ENCODE measurements at regions not wholly inside any gene's neighbourhood (a gene's known extent, or its start where the extent isn't known, plus 50 kb on each side); places are given as distances from the start of the nearest gene placed in this dataset.
"Not testable (repeated sequence)": the region's sequence is repeated elsewhere in the genome, so short reads cannot be mapped to it uniquely, and the experiment has no call there.

DNA sequence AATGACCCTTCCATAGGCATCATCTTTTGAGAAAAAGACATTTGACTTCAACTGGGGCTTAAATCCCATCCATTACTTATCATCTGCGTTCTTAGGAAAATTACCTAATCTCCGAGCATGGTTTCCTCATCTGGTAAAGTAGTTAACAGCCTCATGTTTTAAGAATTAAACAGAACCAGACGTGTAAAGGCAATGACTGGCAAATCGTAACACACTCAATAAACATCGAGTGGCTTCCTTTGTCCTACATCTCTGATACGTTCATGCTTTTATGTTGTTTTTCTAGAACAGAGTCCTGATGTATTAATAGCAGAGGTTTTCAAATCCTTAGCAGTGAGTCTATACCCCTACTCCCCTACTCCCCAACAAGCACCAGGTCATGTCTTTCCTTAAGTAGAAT, 189.7 kb upstream of the RGS6 start:
- no peak for DNase-seq (ENCODE audit: low spot score)

DNA sequence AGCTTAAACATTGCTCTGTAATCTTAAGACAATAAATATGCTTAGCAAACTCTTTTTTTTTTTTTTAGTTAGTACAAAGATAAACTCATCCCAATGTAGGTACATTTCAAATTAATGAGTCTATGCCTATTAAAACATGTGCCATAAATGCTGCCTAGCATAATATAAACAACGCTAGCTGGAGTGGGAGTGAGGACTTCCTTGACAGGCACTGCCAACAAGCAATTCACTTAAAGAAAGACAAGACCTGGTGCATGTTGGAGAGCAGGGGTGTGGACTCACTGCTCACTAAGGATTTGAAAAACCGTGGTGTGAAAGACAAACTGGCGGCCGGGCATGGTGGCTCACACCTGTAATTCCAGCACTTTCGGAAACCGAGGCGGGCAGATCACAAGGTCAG, 187.2 kb upstream of the RGS6 start:
- no peak for DNase-seq (ENCODE audit: low spot score)

DNA sequence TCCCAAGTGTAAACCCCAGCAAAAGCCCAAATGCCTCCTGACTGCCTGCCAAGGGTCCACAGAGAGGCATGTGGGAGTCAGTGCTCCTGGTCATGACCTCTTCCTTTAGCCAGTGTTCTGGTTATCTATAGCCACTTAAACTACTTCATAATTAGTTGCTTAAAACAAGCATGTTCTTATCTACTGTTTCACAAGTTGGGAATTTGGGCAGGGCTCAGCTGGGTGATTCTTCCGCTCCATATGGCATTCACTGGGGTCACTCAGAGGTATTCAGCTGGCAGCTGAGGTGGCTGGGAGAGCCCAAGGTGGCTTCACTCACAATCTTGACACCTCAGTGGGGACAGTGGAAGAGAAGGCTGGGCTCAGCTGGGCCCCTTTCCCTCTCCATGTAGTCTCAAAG, 184.0 kb upstream of the RGS6 start:
- no peak for DNase-seq (ENCODE audit: low spot score)

DNA sequence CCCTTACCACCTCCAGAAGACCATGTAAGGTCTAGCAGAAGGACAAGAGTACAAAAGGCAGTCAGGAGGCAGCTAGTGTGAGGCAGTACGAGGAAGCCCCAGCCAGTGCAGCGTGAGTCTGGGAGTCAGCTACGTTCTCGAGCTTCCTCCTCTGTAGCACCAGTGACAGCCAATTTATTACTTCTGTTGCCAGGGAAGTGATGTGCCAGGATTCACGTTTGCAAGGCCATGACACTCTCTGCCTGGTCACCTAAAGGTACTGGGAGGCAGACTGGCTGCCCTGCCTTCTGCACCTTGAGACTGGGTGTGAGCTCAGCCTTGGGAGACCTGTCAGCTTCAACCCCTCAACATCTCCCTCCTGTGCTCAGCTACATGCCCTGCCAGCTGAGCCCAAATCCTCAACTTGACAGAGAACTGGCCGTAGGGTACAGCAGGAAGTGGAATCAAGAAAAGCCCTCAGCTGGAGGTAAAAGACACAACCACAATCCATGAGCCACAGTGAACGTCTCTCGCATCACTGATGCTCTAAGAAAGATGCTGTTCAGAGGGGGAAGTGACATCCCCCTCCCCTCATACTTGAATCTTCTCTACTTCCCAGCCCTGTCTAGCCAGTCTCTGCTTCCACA, 182.5 kb upstream of the RGS6 start:
- no peak for DNase-seq (ENCODE audit: low spot score)

DNA sequence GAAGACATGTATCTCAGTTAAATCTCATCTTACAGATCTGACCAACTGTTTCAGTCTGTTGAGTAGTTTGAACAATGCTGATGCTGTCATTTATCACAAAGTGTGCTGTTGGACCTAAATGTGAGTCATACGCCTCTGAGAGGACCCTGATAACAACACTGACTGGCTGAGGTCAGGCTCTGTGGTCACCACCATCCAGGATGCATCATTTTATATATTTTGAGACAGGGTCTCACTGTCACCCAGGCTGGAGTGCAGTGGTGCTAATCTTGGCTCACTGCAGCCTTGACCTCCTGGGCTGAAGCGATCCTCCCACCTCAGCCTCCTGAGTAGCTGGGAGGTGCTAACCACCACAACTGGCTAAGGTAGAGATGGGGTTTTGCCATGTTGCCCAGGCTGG, 181.0 kb upstream of the RGS6 start:
- DNase-seq (ENCODE audit: low spot score): peak; percentile 15

DNA sequence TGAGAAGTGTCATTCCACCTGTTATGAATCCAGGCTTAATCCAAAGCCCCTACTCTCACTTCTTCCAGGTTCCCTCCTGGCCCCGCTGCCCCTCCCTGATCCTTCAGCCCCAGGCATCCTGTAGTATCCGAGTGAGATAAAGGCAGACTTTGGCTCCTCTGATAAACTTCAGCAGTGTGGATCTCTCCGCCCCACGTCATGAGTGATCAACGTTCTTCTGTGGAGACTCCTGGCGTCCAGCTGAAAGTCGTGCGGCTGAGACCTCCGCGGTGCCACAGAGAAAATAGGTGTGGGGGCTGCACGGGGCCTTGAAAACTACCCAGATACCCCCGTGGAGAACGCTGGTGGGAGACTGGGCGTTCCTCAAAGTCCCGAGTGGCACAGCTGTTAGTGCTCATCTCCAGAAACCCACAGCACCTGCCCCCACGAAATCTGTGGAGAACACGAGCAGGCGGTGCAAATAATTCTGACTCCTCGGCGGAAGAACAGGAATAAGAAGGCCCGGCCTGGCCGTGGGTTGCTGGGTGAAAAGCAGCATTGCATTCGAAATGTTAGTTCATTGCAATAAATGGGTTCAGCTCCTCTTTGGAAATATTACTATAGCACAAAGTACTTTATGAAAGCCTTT, 180.0 kb upstream of the RGS6 start:
- no peak for DNase-seq (ENCODE audit: low spot score)

DNA sequence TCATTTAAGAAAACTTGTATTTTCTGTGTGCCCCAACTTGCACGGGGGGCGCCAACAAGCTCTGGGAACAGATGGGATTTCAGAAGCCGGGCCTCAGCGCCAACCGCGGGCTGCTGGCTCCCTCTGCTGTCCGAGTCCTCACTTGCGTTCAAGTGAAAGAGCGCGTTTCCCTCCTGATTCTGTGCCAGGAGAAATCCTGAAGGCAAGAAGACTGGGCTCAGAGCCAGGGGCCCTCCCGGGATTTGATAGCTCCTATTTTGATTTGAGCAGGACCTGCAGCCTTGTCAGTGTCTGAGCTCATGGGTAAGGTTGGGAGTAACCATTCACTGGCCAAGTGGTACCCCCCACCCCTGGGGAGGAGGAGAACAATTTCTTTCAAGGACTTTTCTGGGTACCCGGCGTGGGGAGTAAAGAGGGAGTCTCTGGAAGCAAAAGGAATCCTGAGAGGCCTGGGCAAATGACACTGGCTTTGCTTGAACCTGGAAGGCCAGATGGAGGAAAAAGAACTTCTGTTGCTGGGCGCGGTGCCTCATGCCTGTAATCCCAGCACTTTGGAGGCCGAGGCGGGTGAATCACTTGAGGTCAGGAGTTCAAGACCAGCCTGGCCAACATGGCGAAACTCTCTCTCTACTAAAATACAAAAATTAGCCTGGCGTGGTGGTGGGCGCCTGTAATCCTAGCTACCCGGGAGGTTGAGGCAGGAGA, 179.0 kb upstream of the RGS6 start:
- peak; percentile 66 for DNase-seq (ENCODE audit: low spot score)

DNA sequence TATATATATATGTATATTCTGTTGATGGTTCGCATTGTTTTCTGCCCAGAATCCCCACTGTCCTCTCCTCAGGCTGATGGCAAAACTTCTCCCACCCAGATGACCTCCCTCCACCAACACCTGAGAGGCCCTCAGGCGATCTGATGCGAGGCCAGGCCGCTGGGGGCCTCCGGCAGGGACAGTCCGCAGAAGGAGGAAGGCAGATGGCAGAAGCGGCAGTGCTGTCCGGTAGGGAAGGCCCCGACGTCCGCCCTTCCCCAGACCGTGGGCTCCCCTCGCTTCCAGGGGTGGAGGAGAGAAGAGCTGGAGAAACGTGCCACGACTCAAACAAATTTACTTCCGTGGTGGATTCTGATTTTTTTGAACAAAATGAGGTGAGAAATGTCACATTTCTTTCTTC, 178.3 kb upstream of the RGS6 start:
- no peak for DNase-seq (ENCODE audit: low spot score)

DNA sequence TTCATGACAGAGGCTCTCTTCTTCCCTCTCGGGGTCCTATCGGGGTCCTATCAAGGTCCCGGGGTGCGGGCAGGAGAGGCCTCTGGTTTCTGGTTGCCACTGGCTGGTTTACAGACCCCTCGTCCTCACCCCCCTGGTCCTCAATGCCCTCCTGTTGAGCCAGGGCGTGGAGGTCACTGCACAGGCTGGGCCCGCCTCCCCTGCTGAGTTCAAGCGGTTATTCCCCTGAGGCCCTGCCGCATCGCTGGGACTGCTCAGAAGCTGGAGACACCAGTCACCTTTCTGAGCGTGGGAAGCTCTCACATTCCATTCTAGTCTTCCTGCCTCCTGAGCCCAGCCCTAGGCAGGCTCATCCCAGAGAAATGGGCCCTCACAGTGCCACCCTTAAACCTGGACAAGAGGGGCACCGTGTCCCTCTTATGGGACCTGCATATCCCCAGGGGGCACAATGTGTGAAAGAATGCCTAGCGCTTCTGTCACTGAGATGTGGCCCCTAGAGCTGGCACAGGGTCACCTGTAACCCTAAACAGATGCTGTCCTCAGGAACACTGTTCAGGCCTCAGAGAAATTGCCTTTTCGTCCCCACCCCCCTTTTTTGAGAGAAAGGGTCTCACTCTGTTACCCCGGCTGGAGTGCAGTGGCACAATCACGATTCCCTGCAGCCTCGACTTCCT, 177.7 kb upstream of the RGS6 start:
- DNase-seq (ENCODE audit: low spot score): no peak

DNA sequence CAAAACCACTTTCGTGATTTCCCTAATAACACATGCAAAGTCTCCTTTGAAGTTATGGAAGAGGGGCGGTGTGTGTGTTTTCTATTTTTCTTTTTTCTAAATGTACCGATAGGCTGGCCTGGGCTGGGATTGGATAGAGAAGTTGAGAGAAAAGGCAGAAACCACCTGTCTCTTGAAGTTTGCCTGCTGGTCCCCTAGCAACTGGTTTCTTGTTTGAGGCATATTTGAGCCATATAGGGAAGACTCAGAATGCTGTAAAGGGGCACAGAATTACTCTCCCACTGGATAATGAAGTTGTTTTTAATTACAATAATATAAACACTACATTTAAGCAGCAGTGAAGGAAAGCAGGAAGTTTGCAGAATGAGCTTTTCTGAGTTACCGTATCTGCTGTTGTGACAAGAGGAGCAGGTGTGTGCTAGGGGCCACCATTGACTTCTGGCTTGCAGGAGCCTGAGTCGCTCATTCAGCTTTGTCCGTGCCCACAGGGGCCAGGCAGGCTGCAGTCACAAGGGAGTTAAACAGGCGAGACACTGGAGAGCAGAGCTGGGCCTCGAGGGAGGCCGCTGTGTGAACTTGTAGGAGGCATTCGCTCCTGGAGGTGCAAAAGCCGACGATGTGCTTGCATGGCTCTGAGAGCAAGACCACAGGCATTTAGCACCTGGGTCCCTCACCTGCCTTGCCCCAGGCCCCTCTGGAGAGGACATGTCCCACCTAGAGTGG, 173.8 kb upstream of the RGS6 start:
- DNase-seq (ENCODE audit: low spot score): no peak

DNA sequence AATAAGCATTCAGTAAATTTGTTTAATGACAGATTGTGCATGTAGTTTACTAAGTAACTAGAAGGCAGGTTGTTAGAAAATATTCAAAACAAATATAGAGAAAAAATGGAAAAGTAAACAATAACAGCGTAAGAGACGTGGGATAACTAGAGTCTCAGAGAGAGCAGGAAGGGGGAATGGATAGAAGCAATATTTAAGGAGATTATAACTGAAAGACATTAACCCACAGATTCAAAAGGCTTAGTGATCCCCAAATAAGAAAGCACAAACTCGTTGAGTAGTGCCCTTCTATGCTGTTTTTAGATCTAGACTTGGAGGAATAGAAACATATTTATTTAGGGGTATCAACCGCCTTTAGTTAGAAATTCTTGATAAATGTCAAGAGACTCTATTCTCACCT, 169.7 kb upstream of the RGS6 start:
- no peak for DNase-seq (ENCODE audit: low spot score)

DNA sequence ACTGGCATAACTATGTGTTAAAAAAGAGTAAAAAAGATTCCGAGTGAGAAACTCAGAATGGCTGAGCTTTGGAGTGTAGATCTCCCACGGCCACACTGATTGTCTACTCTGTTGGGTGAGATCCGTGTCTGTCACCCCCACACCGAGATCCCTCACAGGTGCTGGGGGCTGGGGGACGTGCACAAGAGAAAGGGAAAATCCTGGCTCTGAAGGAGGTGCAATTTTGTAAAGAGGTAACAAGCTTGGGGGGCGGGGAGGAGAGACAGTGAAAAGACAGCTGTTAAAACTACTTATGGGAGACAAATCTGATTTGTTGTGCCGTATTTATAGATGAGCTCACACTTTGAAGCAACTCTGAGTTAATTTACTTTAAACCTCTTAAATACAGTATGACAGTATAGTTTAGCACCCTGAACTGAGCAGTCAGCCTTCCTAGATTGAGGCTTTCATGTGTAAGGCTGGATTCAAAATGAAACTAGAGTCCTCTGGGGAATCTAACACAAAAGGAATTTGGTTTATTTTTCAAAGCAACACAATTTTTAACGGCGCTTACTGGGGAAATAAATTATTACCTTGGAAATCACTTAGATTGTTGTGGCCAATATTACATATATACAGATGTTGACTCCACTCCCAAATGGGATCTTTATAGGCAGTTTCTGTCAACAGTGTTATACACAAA, 167.4 kb upstream of the RGS6 start:
- no peak for DNase-seq (ENCODE audit: low spot score)

DNA sequence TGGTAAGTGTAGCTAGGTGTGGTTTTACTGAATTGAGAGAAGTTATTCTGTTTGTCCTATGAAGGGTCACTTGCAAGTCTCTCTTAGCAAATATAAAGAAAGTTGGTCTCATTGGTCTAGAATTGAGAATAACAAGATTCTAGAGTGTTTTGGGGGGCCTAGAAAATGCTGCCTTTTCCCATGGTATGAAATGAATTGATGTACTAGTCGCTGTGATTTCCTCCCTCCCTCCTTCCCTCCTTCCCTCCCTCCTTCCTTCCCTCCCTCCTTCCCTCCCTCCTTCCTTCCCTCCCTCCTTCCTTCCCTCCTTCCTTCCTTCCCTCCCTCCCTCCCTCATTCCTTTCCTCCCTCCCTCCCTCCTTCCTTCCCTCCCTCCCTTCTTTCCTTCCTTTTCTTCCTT, 166.7 kb upstream of the RGS6 start:
- no peak for DNase-seq (ENCODE audit: low spot score)

DNA sequence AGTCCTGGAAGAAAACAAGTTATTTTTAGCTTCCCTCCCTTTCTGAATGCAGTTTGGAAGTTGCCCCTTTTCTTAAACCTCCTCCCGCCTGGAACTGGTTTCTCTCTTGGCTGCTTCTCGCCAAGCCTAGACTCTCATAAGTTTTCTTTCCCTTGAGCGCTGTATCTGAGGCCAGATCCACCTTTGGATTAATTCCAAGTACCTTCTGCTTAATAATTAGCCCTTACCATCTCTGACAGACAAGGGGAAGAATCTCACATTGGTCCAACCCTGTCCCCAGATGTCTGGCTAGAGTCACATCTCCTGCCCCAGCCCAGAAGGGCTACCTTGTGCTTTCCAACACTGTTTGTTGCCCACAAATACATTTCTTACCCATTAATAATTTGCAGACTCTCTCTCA, 161.8 kb upstream of the RGS6 start:
- DNase-seq (ENCODE audit: low spot score): no peak

DNA sequence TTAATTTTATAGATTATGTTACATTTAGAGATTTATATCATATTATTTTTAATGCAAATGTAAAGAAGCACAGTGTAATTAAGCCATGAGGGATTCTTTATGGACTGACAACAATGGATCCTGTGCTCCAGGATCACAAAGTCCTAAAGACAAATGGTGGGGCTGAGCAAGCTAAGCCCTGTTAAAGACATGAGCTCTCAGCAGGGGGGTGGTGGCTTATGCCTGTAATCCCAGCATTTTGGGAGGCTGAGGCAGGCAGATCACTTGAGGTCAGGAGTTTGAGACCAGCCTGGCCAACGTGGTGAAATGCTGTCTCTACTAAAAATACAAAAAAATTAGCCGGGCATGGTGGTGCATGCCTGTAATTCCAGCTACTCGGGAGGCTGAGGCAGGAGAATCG, 160.8 kb upstream of the RGS6 start:
- not testable (repeated sequence) for DNase-seq (ENCODE audit: low spot score)

DNA sequence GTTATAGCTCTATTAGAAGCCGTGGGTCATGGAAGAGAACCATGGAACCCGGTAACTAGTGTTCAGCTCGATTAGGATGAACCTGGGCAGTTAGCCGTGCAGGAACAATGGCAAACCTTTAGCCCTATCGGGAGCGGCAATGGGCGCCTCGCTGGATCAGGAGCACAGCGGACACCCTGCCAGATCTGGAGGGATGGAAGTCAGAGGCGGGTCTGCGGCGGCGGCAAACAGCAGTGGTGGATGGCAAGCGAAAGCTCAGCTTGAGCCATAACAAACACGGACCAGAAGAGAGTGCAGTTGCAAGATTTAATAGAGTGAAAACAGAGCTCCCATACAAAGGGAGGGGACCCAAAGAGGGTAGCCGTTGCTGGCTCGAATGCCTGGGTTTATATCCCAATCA, 160.2 kb upstream of the RGS6 start:
- DNase-seq (ENCODE audit: low spot score): not testable (repeated sequence)

DNA sequence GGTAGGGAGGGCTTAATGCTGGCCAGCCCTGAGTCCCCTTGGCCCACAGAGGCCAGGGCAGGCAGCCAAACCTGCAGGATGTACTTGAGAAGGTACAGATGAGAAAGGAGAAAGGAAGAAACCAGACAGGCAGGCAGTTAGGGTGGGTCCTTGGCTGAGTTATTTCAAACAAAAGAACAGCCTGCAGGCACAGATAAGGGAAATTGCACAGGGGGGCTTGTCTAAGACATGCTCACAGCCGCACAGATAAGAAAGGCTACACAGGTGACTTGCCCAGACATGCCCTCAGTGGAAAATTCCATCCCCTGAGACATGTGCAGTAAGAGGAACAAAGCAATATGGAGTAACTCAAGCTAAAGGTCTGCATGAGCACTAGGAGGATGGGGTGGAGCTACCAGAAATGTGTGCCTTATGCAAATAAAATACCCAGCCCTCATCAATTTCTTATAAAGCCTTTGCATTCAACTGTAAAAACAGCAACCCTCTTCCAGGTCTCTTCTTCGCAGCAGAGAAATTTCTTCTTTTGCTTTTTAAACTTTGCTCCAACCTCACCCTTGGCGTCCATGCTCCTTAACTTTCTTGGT, 158.2 kb upstream of the RGS6 start:
- DNase-seq (ENCODE audit: low spot score): no peak

DNA sequence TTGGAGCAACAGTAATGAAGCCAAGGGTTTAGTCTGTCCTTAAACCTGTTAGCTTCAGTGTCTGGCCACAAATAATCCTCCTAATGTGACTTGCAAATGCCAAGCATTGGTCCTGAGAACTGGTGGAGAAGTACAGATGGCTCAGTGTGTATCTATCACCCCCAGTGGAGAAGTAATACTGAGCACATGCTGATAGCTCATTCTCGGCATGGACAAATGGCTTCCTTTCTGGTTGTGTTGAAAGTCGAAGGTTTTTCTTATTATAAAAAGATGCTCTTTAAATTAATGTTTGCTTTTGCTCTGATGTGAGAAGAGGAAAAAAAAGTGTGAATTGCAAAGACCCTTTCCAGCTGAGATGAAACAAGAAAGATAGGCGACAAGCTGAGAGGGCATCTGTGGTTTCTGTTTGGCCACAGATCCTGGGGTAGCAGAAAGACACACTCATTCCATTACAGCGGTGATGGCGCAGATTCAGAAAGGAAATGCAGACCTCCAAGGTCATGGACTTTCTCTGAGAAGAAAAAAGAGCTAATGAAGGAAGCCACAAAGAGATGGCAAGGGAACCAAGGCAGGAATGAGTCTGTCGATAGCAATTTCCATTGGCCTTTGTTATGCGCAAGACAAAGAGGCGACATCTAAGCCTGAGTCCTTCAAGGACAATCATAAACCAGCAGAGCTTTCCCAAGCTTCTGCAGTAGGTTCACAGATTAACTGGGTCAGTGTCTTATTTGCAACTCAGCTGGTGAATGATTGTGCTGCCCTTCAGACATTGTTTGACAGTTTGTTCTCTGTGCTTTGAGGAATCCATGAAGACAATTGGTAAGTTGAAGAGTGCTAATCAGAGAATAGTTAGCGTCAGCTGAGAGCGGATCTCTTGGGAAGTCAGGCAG, 155.5 kb upstream of the RGS6 start:
- peak; percentile 61 for DNase-seq (ENCODE audit: low spot score)

DNA sequence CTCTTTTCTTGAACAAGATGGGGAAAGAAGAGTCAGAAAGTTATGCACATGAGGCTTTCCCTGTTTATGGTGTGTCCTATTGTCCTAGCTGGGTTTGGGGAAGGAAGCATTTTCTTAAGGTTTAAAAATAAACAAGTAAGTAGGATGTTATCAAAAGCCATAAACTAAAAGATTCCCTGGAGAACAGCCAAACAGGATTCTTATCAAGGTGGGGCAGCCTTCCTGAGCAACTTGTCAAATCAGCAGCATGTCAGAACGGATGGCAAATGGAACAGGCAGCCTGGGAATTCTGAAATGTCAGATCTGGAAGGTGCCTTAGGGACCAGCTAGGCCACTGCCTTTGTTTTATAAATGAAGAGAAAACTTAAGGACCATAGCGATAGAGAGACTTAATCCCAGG, 152.2 kb upstream of the RGS6 start:
- no peak for DNase-seq (ENCODE audit: low spot score)

DNA sequence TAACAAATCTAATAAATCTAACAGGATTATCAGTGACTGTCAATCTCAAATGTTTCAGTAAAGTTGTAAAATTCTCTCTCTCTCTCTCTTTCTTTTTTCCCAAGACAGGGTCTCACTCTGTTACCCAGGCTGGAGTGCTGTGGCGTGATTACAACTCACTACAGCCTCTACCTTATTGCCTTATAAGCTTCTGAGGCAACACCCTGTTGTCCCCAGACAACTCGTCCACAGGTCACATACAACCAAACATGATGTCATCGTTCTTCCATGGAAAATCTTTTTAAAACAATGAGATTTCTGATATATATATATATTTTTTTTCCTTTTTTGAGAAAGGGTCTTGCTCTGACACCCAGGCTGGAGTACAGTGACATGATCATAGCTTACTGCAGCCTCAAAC, 151.4 kb upstream of the RGS6 start:
- no peak for DNase-seq (ENCODE audit: low spot score)

DNA sequence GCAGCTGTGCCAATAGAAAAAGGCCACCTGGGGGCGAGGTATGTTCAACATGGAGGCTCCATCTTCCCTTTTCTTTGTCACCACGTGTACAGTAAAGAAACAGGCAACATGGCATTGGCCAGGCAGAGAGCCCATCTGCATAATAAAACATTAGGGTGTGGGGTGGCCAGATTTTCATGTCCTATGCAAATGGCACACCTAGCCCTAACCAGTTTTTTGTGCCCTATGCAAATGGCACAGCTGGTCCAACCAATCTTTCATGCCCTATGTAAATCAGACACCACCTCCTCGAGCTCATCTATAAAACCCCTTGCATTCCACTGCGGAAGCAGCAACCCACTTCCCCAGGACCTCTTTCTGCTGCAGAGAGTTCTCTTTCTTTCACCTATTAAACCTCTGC, 149.1 kb upstream of the RGS6 start:
- no peak for DNase-seq (ENCODE audit: low spot score)
